NCI-H510A (cell line): ENCODE measurements at regions not wholly inside any gene's neighbourhood (a gene's known extent, or its start where the extent isn't known, plus 50 kb on each side); places are given as distances from the start of the nearest gene placed in this dataset.

Experiments used
- DNase-seq: peaks from one replicate; lab custom pipeline; 2025; lab: John Stamatoyannopoulos, UW

- no peak for DNase-seq
These were observed 666.8 kb upstream of the NDST4 start for GRCh38 chr4:115780268-115780667.

GRCh38 chr4:115770046-115770543 is 656.7 kb upstream of the NDST4 start:
- no peak for DNase-seq

- DNase-seq, result no peak
These were observed 656.0 kb upstream of the NDST4 start for GRCh38 chr4:115769396-115769795.

GRCh38 chr4:115763051-115763450 is 649.6 kb upstream of the NDST4 start:
- DNase-seq, result no peak

GRCh38 chr4:115759231-115759630 is 645.8 kb upstream of the NDST4 start:
- no peak for DNase-seq

- DNase-seq, result no peak
These were observed 636.0 kb upstream of the NDST4 start for GRCh38 chr4:115749404-115749803.

GRCh38 chr4:115740806-115741205 is 627.4 kb upstream of the NDST4 start:
- DNase-seq, result no peak

GRCh38 chr4:115729739-115730266 is 616.4 kb upstream of the NDST4 start:
- DNase-seq, result no peak

GRCh38 chr4:115723621-115724020 is 610.2 kb upstream of the NDST4 start:
- no peak for DNase-seq

GRCh38 chr4:115720611-115721010 is 607.2 kb upstream of the NDST4 start:
- no peak for DNase-seq

- no peak for DNase-seq
These were observed 598.2 kb upstream of the NDST4 start for GRCh38 chr4:115711575-115711974.

- DNase-seq, result no peak
These were observed 575.5 kb upstream of the NDST4 start for GRCh38 chr4:115688961-115689360.

GRCh38 chr4:115687052-115687755 is 573.8 kb upstream of the NDST4 start:
- DNase-seq, result no peak

- DNase-seq, result no peak
These were observed 565.1 kb upstream of the NDST4 start for GRCh38 chr4:115678425-115678941.

GRCh38 chr4:115675719-115676118 is 562.3 kb upstream of the NDST4 start:
- no peak for DNase-seq

GRCh38 chr4:115674485-115674884 is 561.1 kb upstream of the NDST4 start:
- no peak for DNase-seq

- DNase-seq, result no peak
These were observed 558.2 kb upstream of the NDST4 start for GRCh38 chr4:115671581-115671980.

- no peak for DNase-seq
These were observed 557.5 kb upstream of the NDST4 start for GRCh38 chr4:115670930-115671329.

GRCh38 chr4:115668396-115668795 is 555.0 kb upstream of the NDST4 start:
- no peak for DNase-seq

- no peak for DNase-seq
These were observed 550.9 kb upstream of the NDST4 start for GRCh38 chr4:115664285-115664684.

GRCh38 chr4:115660465-115660864 is 547.0 kb upstream of the NDST4 start:
- DNase-seq, result no peak

- DNase-seq, result no peak
These were observed 544.7 kb upstream of the NDST4 start for GRCh38 chr4:115657991-115658650.

- no peak for DNase-seq
These were observed 542.2 kb upstream of the NDST4 start for GRCh38 chr4:115655626-115656025.
